ENCODE measurements at regions not wholly inside any gene's neighbourhood (a gene's known extent, or its start where the extent isn't known, plus 50 kb on each side); places are given as distances from the start of the nearest gene placed in this dataset.
"Not testable (repeated sequence)": the region's sequence is repeated elsewhere in the genome, so short reads cannot be mapped to it uniquely, and the experiment has no call there.

DNA sequence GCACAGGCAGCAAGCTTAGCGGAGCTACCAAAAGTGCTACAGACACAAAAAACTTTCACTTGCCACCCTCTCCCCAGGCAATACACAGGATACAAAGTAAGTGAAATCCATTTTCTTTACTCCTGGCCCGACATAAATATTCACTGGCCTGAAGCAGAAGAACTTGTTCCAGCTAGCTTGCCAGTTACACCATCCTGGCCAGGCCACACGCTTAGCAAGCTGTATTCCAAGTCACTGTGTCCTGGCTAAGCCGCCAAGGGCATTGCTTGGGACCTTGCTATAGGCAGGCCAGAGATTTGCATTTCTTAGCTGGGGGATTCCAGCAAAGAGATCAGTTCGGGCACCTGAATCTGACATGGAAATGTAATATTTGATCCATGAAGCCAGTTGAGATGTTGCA, 71.0 kb upstream of the SLC1A3 start:
- intact Hi-C loops (cut with DNase I; ENCODE audit: low total_unique reads): no loop called here
- H3K27ac ChIP-seq: no peak overlapping the region
- H3K9me3 ChIP-seq: no peaks in the 10 kb centered on the region
- no peak overlapping the region for H3K4me3 ChIP-seq
- H3K27me3 ChIP-seq: no peaks in the 10 kb centered on the region
- peaks cover 0 to 3% (median 0%) of the 10 kb centered on the region in 4 donors for H3K4me1 ChIP-seq
- TF ChIP-seq, protein P1, sequence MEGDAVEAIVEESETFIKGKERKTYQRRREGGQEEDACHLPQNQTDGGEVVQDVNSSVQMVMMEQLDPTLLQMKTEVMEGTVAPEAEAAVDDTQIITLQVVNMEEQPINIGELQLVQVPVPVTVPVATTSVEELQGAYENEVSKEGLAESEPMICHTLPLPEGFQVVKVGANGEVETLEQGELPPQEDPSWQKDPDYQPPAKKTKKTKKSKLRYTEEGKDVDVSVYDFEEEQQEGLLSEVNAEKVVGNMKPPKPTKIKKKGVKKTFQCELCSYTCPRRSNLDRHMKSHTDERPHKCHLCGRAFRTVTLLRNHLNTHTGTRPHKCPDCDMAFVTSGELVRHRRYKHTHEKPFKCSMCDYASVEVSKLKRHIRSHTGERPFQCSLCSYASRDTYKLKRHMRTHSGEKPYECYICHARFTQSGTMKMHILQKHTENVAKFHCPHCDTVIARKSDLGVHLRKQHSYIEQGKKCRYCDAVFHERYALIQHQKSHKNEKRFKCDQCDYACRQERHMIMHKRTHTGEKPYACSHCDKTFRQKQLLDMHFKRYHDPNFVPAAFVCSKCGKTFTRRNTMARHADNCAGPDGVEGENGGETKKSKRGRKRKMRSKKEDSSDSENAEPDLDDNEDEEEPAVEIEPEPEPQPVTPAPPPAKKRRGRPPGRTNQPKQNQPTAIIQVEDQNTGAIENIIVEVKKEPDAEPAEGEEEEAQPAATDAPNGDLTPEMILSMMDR (IDR thresholded peaks at IDR 0.05): no peak
- no peaks in the 10 kb centered on the region for H3K36me3 ChIP-seq
- DNase-seq: no peak

DNA sequence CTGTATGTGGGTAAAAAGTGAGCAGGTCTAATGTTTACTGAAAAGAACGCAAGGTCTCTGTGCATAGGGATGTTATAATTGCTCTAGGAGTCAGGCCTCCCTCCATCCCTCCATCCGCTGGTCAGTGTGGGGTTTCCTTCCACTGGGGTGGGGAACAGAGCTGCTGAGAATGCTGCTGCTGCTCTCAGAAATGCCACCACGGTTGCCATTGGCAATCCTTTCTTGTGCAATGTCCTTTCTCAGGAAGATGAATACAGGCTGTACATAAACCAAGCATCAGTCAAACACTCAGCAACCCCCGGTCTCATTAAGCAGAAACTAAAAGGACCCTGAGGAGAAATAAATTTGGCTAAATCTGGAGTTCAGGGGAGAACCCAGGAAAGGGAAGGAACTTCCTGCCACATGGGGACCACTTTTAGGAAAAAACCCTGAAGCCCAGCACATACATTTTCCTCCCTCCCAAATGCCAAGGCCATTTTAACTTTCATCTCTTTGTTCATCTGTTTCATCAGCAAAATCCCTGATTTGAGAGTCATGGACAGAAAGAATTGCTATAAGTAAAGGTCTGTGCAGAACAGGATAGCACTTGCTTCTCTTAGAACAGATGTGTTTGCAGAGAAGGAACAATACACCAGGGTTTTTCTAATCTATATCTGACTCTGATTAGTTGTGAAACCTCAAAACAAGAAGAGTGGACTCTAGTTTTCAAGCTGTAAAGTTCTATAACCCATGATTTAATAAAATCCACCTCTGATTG, 70.4 kb upstream of the SLC1A3 start:
- Histone ChIP-seq H3K36me3 (no peaks in the 10 kb centered on the region), H3K4me3 (no peak overlapping the region), H3K9me3 (no peaks in the 10 kb centered on the region), H3K27me3 (no peaks in the 10 kb centered on the region), H3K27ac (no peak overlapping the region), H3K4me1 (peaks cover 0 to 3% (median 0%) of the 10 kb centered on the region in 4 donors)
- no peak for DNase-seq
- TF ChIP-seq, protein P1 (IDR thresholded peaks at IDR 0.05): no peak
- intact Hi-C loops (cut with DNase I; ENCODE audit: low total_unique reads): no loop called here

DNA sequence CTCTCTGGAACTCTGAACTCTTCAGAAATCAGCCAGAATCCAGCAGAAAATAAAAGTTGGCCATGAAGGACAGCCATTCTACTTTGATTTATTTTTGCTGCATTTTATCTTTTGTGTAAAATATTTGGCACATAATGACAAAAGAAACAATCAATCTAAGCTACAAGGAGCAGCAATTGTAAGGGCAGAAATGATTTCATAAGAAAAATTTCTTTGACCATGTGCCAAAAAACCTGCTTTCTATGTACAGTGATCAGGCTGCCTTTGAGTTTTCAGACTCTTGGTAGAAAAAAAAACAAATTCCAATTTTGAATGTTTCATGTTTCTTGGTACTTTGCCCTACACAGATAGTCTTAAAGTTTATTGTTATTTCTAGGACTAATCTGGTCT, 69.8 kb upstream of the SLC1A3 start:
- TF ChIP-seq, protein P1 (IDR thresholded peaks at IDR 0.05): no peak
- DNase-seq: no peak
- Histone ChIP-seq H3K4me3 (no peak overlapping the region), H3K36me3 (no peaks in the 10 kb centered on the region), H3K27ac (no peak overlapping the region), H3K9me3 (no peaks in the 10 kb centered on the region), H3K27me3 (no peaks in the 10 kb centered on the region), H3K4me1 (peaks cover 0 to 3% (median 0%) of the 10 kb centered on the region in 4 donors)
- intact Hi-C loops (cut with DNase I; ENCODE audit: low total_unique reads): no loop called here

DNA sequence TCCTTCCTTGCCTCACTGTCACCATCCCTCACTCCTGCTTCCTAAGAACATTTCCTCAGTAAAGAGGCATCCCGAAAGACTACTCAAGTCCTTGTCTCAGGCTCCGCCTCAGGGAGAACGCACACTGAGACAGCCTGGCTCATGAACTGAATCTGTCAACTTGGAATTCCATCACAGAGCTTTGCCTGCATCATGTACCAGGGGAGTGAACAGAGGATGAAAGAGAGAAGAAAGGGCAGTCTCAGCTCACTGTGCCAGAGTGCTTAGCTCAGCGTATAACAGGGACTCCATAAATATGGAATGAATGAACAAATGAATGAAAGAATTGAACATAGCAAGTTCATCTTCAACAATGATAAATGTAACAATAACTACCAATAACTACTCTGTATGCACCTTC, 68.7 kb upstream of the SLC1A3 start:
- peaks cover 0 to 3% (median 0%) of the 10 kb centered on the region in 4 donors for H3K4me1 ChIP-seq
- TF ChIP-seq, protein P1 (IDR thresholded peaks at IDR 0.05): no peak
- intact Hi-C loops (cut with DNase I; ENCODE audit: low total_unique reads): no loop called here
- no peaks in the 10 kb centered on the region for H3K9me3 ChIP-seq
- H3K36me3 ChIP-seq: no peaks in the 10 kb centered on the region
- no peak for DNase-seq
- H3K27ac ChIP-seq: no peak overlapping the region
- H3K27me3 ChIP-seq: no peaks in the 10 kb centered on the region
- H3K4me3 ChIP-seq: no peak overlapping the region

DNA sequence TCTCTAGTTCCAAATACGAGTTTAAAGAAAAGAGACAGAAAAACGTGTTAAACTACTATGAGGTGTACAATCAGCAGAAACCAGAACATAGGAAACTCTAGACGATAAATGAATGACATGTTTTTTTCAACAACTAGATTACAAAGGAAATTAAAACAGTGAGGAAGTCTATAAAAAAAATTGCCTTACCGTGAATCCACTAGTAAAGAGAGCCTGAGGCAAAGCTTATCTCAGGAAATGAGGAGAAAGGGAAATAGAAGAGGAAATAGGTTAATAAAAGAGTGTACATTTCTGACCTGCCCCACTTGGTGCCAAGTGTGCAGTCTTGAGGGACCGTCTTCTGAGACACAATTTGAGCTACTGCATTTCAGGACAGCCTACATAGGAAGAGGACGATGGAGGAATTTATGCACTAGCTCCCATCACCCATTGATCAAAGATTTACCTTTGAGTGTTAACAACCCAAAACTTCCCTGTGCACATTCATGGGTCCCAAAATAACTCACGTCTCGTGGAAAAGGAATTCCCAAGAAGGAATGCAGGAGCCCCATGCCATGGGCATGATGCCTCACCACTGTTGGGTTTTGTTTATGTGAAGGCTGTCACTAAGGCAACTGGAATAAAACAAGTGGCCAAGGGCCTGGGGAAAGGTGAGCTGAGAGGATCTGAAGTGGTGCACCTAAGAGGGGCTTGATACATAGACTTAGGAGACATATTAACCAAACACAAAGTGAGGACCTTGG, 53.6 kb upstream of the SLC1A3 start:
- DNase-seq: no peak
- TF ChIP-seq, protein P1 (IDR thresholded peaks at IDR 0.05): no peak
- no peaks in the 10 kb centered on the region for H3K27me3 ChIP-seq
- intact Hi-C loops (cut with DNase I; ENCODE audit: low total_unique reads): no loop called here
- H3K36me3 ChIP-seq: no peaks in the 10 kb centered on the region
- no peaks in the 10 kb centered on the region for H3K9me3 ChIP-seq
- H3K4me1 ChIP-seq: no peaks in the 10 kb centered on the region
- no peak overlapping the region for H3K27ac ChIP-seq
- H3K4me3 ChIP-seq: no peak overlapping the region

DNA sequence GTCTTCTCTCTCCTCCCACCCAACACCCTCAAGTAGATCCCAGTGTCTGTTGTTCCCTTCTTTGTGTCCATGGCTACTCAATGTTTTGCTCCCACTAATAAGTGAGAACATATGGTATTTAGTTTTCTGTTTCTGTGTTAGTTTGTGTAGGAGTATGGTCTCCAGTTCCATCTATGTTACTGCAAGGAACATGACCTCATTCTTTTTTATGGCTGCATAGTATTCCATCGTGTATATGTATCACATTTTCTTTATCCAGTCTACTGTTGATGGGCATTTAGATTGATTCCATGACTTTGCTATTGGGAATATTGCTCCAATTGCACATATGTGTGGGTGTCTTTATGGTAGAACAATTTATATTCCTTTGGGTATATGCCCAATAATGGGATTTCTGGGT, 51.4 kb upstream of the SLC1A3 start:
- H3K9me3 ChIP-seq; intact Hi-C loops (cut with DNase I; ENCODE audit: low total_unique reads); DNase-seq; H3K27ac ChIP-seq; H3K36me3 ChIP-seq; H3K4me3 ChIP-seq; H3K27me3 ChIP-seq; H3K4me1 ChIP-seq: not testable (repeated sequence)

All from tibial artery (tissue), 4 donors.